CD4-positive, alpha-beta T cell treated with Interleukin-6 at 100 ng/mL for 8 hours (primary cell): ENCODE measurements at regions not wholly inside any gene's neighbourhood (a gene's known extent, or its start where the extent isn't known, plus 50 kb on each side); places are given as distances from the start of the nearest gene placed in this dataset.

Experiments used
- DNase-seq: peaks from one replicate; pipeline ENCODE4 v3.0.0-alpha.2; 2020; ENCODE audit warnings: mixed read lengths, low spot score

DNA sequence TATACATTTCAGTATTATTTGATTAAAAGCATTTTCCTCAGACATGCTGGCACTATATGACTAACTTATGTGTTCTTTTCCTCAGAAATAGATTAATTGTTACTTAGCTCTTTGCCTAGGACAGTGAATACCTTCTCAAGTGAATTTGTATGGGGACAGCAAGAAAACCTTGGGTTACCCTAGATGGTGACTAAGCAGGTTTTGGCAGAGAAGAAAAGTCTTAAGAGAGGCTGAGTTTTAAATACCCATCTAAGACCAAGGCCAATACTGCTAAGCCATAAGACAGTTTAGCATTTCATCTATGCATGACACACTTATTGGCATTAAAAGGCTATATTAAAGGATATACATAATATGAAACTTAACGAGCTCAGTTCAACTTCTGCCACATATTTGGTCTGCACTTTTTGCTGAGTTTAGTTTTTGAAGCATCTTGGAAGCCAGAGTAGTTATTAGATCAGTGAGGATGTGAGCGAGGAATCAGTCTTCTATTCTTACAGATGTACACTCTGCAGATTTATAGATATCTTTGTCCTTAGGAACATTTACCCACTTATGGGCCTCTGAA lies 54.6 kb upstream of the FAM3C start:
- DNase-seq, result no peak

DNA sequence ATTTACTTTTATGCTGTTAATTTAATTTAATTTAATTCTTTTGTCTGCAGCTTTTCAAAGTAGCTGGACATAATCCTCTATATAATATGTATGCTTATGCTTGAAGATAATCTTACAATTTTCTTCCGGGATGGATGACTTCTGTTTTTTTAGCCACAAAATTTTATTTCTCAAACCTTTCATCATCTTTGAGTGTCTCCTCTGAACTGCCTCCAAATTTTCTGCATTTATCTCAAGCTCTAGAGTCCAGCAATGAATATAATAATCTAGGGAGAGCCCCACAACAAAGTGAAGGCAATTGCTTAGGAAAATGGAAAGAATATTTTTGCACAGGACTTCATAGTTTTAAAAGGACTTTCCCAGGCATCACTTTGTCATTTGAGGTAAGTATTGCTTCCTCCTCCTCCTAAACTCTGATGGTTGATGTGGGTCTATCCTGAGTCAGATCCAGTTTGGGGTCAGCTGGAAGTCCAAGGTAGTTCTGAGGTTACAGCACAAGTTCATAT lies 53.7 kb upstream of the FAM3C start:
- DNase-seq, result no peak

DNA sequence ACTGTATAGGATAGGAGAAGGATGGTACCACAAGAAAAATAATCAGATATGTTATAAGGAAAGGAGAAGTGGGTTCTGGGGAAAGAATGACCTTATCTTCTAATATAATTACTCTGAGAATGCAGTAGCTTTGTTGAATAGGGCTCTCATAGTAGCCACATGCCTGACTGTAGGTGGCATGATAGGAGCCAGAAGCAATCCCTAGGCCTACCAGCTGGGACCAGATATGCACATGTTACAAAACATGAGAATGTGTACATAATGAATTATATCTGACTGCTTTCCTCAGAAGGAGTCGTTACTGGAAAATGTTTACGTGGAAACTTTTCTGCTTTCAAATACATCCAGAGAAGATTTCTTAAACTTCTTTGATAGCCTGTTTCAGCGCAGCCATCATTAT lies 53.2 kb upstream of the FAM3C start:
- DNase-seq, result no peak

DNA sequence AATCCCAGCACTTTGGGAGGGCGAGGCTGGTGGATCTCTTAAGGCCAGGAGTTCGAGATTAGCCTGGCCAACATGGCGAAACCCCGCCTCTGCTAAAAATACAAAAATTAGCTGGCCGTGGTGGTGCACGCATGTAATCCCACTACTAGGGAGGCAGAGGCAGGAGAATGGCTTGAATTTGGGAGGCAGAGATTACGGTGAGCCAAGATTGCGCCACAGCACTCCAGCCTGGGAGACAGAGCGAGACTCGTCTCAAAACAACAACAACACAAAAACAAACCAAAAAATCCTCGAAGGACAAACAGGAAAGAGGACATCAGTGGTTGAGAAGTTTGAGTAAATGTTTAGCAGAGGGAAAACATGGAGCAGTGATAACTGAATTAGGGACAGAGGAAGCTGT lies 52.3 kb upstream of the FAM3C start:
- DNase-seq, result no peak

DNA sequence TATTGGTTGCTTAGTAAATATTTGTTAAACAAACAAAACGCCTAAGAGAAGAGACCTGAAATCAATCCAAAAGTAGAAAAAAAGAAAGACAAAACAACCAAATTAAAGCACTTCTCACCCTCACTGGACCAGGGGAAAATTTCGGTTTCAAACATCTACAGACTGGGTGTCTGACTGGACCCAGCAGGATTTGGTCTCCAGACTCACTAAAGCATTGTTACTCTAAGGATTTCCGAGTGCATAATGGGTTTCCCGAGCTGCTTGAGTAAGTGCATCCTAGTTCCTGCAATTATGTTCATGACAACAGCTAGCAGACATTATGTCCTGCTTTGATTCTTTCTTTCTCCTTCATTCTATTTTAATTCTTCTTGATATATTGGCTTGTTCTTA lies 51.8 kb upstream of the FAM3C start:
- no peak for DNase-seq

DNA sequence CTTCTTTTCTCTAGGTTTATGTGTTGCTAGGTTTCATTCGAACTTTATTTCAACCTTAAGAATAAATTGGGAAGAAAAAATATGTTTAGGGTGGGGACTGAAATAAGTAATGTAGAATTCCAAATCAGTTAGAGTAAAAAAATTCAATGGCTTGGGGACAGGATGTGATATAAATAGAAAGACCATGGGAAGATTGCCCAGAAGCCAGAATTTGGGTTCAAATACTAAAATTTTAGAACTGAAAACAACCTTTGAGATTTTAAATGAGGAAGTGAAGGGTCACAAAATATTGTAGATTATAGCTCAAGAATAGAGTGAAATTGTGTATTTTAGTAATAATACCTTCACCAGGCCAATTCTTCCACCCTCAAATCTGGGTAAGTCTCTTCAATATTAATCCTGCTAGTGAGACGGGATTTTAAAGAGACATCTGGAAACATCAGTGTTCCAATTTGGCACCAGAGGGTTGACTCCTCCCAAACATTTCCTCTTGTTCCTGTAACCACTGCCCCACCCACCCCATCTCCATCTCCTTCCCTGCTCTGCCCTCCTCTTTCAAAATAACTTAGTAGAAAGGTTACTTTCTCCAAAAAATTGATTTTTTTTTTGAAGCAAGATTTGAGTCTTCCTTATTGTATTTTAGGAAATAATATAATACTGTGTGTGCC lies 51.3 kb upstream of the FAM3C start:
- DNase-seq, result no peak

DNA sequence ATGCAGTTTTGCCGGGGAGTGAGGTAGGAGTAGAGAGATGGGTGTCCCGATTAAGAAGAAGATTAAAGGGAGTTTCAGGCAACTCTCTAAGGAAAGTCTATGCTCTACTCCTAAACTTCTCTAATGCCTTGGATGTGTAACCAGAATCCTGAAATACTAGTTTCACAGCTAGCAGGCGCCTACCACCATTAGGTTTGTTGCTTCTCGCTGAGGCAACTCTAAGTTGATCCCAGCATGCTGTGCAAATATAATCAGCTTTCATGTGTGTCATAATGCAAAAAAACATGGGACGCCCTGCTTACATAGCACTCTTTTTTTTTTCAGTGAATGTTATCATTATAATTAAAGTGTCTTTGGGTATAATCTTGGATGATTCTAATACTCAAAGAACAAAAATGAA lies 50.4 kb upstream of the FAM3C start:
- DNase-seq, result no peak
